ENCODE measurements at regions not wholly inside any gene's neighbourhood (a gene's known extent, or its start where the extent isn't known, plus 50 kb on each side); places are given as distances from the start of the nearest gene placed in this dataset.

DNA sequence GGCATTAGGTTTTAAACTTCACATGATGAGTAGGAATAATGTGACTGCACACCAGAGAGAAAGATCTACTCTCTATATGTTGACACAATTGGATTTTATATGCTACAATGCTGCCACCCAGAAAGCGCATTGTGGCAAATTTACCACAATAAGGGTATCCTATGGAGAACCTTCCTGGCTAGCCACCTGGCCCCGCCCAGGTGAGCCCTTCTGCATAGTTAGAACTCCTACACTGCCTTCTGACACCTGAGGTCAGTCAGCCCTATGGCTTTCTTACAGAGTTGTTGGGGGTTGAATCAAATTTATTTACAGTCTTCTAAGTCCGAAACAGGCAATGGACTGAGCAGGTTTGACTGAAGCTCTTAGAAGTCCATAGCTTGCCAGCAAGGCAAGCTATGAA is 153.8 kb upstream of the S100G start:
- DNase-seq (ENCODE audit: low read depth): no peak

DNA sequence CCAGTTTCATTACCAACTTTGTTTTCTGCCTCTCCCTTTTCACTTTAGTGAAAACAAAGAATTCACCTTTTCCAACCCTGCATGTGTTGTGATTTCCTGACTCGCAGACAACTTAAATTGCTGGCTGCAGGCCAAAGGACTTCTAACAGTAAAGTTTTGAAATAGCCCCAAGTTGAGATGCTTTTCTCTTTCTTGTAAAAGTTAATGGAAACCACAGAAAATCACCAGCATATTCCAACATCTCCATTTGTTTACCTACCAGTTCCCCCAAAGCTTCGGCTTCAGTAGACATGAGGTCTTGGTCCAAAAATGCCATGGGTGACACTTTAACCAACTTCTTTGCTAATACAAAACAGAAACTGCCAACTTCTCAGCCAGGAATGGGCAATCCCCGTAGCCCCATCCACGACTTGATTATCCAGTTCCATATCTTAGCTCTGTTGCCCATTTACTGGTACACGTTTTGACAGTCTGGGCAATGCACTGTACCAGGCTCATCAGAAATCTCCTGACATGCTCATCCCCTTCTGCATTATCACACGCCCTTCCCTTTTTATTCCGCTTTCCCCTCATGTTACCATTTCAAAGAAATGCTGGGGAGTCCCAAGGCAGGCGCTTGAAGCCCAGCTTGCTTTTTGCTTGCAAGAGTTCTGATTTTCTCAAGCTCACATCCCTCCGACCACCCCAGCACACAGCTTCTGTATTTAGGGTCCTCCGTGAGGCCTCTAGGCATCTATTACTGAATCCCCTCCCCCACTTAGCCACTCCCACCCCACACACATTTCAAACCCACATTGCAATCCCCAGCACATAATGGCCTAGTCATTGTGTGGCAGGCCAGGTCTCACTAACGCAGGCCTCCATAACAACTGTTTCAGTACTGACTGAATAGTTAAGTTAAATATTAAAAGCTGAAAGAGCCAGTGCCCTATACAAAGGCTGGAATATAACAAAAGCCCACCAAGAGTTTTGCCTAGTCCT is 137.9 kb upstream of the S100G start:
- no peak for DNase-seq (ENCODE audit: low read depth)

DNA sequence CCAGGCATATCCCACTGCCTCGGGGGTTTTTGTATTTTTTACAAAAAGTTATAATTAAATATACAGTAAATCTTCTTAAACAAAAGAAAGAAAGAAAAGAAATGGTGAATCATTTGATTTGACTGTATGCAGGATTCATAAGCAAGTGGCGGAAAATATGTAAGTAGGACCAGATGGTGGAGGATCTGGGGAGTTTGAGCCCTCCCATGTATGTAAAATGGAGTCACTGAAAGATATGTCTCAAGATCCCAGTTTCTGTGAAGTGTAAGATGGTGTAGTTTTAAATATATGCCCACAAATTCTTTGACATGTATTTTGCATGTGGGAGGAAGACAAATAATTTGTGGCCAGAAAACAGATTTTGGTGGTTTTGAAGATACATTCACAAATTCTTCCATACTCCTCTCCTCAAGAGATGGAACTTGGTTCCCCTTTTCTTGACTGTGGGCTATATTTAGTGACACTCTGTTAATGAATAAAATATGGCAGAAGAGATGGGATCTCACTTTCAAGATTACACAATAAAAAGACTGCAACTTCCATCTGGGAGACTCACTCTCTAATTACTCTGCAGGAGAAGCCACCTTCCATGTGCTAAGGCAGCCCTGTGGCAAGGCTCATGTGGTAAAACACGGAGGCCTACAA is 133.6 kb upstream of the S100G start:
- DNase-seq (ENCODE audit: low read depth): no peak

DNA sequence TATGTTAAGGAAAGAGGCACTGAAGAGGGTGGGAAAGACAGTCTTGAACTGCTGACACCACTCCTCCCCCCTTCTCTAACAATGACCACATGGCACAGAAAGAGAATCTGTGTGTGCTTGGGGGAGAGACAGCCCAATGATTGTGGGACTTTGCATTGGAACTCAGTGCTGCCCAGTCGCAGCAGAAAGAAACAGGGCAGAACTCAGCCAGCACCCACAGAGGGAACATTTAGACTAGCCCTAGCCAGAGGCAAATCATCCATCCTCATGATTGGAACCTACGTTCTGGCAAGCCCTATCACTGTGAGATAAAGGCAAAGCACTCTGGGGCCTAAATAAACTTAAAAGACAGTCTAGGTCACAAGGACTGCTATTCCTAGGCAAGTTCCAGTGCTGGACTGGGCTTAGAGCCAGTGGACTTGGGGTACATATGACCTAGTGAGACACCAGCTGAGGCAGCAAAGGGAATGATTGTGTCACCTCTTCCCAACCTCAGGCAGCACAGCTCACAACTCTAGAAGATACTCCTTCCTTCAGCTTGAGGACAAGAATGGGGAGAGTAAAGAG is 132.8 kb upstream of the S100G start:
- no peak for DNase-seq (ENCODE audit: low read depth)

DNA sequence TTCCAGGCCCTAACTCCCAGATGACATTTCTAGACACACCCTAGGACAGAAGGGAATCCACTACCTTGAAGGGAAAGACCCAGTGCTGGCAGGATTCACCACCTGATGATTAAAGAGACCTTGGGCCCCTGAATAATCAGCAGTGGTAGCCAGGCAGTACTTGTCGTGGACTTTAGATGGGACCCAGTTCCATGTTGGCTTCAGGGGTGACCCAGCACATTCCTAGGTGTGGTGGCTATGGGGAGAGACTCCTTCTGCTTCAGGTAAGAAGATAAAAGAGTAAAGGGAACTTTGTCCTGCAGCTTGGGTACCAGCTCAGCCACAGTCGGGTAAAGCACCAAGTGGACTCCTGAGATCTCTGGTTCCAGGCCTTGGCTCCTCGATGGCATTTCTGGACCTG is 131.8 kb upstream of the S100G start:
- DNase-seq (ENCODE audit: low read depth): no peak

DNA sequence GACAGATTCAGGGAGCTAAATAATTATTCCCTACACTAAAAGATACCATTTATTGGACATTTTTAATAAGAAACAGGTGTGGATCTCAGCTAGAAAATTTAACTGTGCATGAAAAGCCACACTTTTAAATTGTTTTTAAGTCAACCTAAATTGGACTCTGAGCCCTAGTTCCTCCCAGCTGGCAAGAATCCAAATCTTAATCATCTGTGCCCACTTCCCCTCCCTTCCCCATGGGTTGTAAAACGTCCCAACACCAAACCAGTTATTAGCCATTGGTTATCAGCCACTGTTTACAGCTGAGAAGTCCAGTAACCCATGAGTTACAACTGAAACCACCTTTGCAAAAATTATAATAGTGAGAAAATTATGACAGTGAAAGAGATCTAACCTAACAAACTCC is 125.6 kb upstream of the S100G start:
- no peak for DNase-seq (ENCODE audit: low read depth)

DNA sequence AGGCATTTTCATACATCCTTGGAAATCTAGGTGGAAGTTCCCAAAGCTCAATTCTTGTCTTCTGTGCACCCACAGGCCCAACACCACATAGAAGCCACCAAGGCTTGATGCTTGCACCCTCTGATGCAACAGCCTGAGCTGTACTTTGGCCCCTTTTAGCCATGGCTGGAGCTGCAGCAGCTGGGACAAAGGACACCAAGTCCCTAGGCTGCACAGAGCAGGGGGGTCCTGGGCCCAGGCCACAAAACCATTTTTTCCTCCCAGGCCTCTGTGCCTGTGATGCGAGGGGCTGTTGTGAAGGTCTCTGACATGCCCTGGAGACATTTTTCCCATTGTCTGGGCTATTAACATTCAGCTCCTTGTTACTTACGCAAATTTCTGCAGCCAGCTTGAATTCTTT is 124.0 kb upstream of the S100G start:
- DNase-seq (ENCODE audit: low read depth): no peak

DNA sequence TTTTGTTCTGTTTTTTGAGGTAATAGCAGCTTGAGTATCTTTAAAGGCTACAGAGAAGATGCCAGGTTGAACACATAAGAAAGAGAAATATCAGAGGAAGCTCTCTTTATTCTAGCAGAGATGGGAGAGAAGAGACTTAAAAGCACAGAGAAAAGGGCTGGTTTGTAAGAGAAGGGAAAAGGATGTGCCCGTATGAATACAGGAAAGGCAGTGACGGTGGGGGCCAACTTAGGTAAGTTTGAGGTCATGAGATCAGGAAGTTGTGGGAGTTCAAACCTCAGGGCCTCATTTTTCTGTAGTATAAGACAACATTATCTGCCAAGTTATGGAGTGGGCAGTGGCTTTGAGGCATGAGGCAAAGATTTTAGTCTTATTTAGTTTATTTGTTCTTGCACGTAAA is 121.3 kb upstream of the S100G start:
- peak; percentile 8 for DNase-seq (ENCODE audit: low read depth)

Measured in stimulated activated CD8-positive, alpha-beta memory T cell treated with anti-CD3 and anti-CD28 coated beads, Interleukin-4, amount 100 ng/mL, for 24 hours (primary cell).